Ovary (tissue), 3 donors: ENCODE measurements at regions not wholly inside any gene's neighbourhood (a gene's known extent, or its start where the extent isn't known, plus 50 kb on each side); places are given as distances from the start of the nearest gene placed in this dataset.

Experiments
- CTCF ChIP-seq, 3 donors: fragments of 450-650 bp in 2 of 3; fragments of 200-600 bp in 1 of 3; IDR thresholded peaks; one replicate each; pipeline versions ENCODE4 v1.5.1 to v1.8.0; 2016 to 2022; ENCODE audit warnings: antibody characterized with exemption in 3 of 3, mild to moderate bottlenecking in 1 of 3
- EP300 ChIP-seq: sonication (generic); formaldehyde crosslinking; IDR thresholded peaks from one replicate; pipeline ENCODE4 v1.6.1; 2017; ENCODE audit warnings: antibody characterized with exemption
- POLR2A ChIP-seq: fragments of 450-650 bp; IDR thresholded peaks from one replicate; pipeline ENCODE4 v1.6.1; 2017; ENCODE audit warnings: antibody characterized with exemption, mild to moderate bottlenecking, moderate library complexity
- donor health status: DM: no; HTN: no; CAD: no.

DNA sequence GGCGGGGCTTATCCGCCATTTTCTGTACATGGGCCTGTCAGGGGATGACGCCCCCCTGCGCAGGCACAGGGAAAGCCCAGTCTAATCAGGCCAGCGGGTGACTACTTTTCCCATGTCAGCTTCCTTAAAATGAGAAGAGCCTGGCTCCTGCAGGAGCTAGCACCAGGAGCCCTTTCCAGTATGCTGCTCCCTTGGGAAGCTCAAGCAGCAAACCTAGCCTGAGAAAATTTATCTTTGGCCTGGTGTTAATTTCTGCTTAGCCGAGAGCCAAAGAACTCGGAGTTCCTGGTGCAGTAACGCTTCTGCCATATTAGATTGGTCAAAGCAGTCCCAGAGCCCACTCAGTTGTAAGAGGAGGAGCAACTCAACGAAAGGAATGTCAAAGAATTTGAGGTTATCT lies 239.0 kb upstream of the PHYHIPL start:
- TF ChIP-seq CTCF (IDR thresholded peaks at IDR 0.05) (no peak), POLR2A (no peak), EP300 (no peak)
